IMR-90 (cell line): ENCODE measurements at regions not wholly inside any gene's neighbourhood (a gene's known extent, or its start where the extent isn't known, plus 50 kb on each side); places are given as distances from the start of the nearest gene placed in this dataset.

Experiments used
- ATAC-seq: fragments of 200-7000 bp; cut with Tn5 transposase; 2 replicates; pipeline ENCODE4 v1.9.1; 2020; ENCODE audit warnings: low read depth, mild to moderate bottlenecking, moderate library complexity
- BruUV-seq: library from RNA; stranded (reverse); fragments of 400-500 nt; replicated peaks from 2 replicates; lab custom pipeline; 2021; lab: Mats Ljungman, UMichigan
- CTCF ChIA-PET: fragments of 300-600 bp; formaldehyde crosslinking; extraction: SDS; loops from one replicate; lab custom pipeline; 2021; ENCODE audit warnings: antibody characterized with exemption; lab: Yijun Ruan, JAX
- POLR2A ChIA-PET: fragments of 300-600 bp; sonication (Branson Sonifier 250); formaldehyde crosslinking; loops from one replicate; lab custom pipeline; 2022; ENCODE audit warnings: antibody characterized with exemption; ENCODE audit not compliant: unreplicated experiment; lab: Charles Lee
- DNase-seq: peaks from one replicate; pipeline ENCODE4 v3.0.0; 2013
- H2AFZ ChIP-seq: replicated peaks from 2 replicates; pipeline ENCODE3; 2013; ENCODE audit warnings: low read length, mild to moderate bottlenecking; ENCODE audit not compliant: poor library complexity
- H2AK5ac ChIP-seq: 2 replicates; pipeline ENCODE4 v1.6.1; 2013; ENCODE audit warnings: low read depth, low read length, inconsistent platforms
- H2AK9ac ChIP-seq: replicated peaks from 2 replicates; pipeline ENCODE3; 2013; ENCODE audit warnings: mild to moderate bottlenecking, low read depth, low read length, moderate library complexity; ENCODE audit not compliant: poor library complexity
- H2BK120ac ChIP-seq: 2 replicates; pipeline ENCODE4 v1.6.1; 2013; ENCODE audit warnings: low read depth, low read length, inconsistent platforms
- H2BK15ac ChIP-seq: 3 replicates; pipeline ENCODE4 v1.6.1; 2013; ENCODE audit warnings: low read depth, low read length, inconsistent platforms
- H2BK20ac ChIP-seq: 2 replicates; pipeline ENCODE4 v1.6.1; 2013; ENCODE audit warnings: low read depth, mild to moderate bottlenecking, inconsistent platforms, low read length, moderate library complexity
- H2BK5ac ChIP-seq: 2 replicates; pipeline ENCODE4 v1.6.1; 2013; ENCODE audit warnings: mild to moderate bottlenecking, low read depth, low read length, inconsistent platforms; ENCODE audit not compliant: poor library complexity, severe bottlenecking
- H3K14ac ChIP-seq: replicated peaks from 2 replicates; pipeline ENCODE4 v1.6.1; 2013; ENCODE audit warnings: low read depth, low read length, inconsistent platforms
- H3K18ac ChIP-seq: 2 replicates; pipeline ENCODE4 v1.6.1; 2013; ENCODE audit warnings: low read depth, low read length, control low read depth
- H3K23ac ChIP-seq: 2 replicates; pipeline ENCODE4 v1.6.1; 2013; ENCODE audit warnings: low read depth, low read length, inconsistent platforms
- H3K27ac ChIP-seq: 2 replicates; pipeline ENCODE4 v1.5.1; 2013; ENCODE audit warnings: mild to moderate bottlenecking, control low read depth, low read length; ENCODE audit not compliant: insufficient read depth
- H3K27me3 ChIP-seq: 2 replicates; pipeline ENCODE4 v1.6.1; 2013; ENCODE audit warnings: low read length; ENCODE audit not compliant: control insufficient read depth, insufficient read depth
- H3K36me3 ChIP-seq: 2 replicates; pipeline ENCODE4 v1.6.1; 2013; ENCODE audit warnings: low read length, mixed read lengths; ENCODE audit not compliant: control insufficient read depth, insufficient read depth
- H3K4ac ChIP-seq: 2 replicates; pipeline ENCODE4 v1.6.1; 2013; ENCODE audit warnings: low read depth, low read length, inconsistent platforms
- H3K4me1 ChIP-seq: 2 replicates; pipeline ENCODE4 v1.6.1; 2013; ENCODE audit warnings: low read length, mixed read lengths; ENCODE audit not compliant: control insufficient read depth, insufficient read depth
- H3K4me2 ChIP-seq: 2 replicates; pipeline ENCODE4 v1.6.1; 2013; ENCODE audit warnings: low read depth, mild to moderate bottlenecking, control low read depth, low read length, moderate library complexity
- H3K4me3 ChIP-seq: 2 replicates; pipeline ENCODE4 v1.5.1; 2013; ENCODE audit warnings: low read depth, mild to moderate bottlenecking, control low read depth, low read length, moderate library complexity; ENCODE audit not compliant: insufficient read depth
- H3K56ac ChIP-seq: 2 replicates; pipeline ENCODE4 v1.6.1; 2013; ENCODE audit warnings: low read length, inconsistent platforms; ENCODE audit not compliant: insufficient read depth; ENCODE audit errors: extremely low read depth
- H3K79me1 ChIP-seq, 2 experiments: 2 replicates each; pipeline ENCODE4 v1.6.1; 2013; ENCODE audit warnings: low read length in 2 of 2, inconsistent platforms in 1 of 2, low read depth in 1 of 2
- H3K9ac ChIP-seq: 2 replicates; pipeline ENCODE4 v1.6.1; 2013; ENCODE audit warnings: low read depth, low read length, control low read depth
- H3K9me1 ChIP-seq: 2 replicates; pipeline ENCODE4 v1.6.1; 2013; ENCODE audit warnings: low read length, inconsistent platforms; ENCODE audit not compliant: insufficient read depth
- H3K9me3 ChIP-seq: 2 replicates; pipeline ENCODE4 v1.6.1; 2013; ENCODE audit warnings: low read length; ENCODE audit not compliant: control insufficient read depth, insufficient read depth
- H4K20me1 ChIP-seq: 2 replicates; pipeline ENCODE4 v1.6.1; 2013; ENCODE audit warnings: low read length, inconsistent platforms; ENCODE audit not compliant: insufficient read depth
- H4K5ac ChIP-seq: 2 replicates; pipeline ENCODE4 v1.6.1; 2013; ENCODE audit warnings: mild to moderate bottlenecking, low read depth, low read length, control low read depth
- H4K8ac ChIP-seq, 2 experiments: 2 replicates each; pipeline ENCODE4 v1.6.1; 2013; ENCODE audit warnings: low read depth in 2 of 2, low read length in 2 of 2, control low read depth in 1 of 2, inconsistent platforms in 1 of 2
- H4K91ac ChIP-seq: 2 replicates; pipeline ENCODE4 v1.6.1; 2013; ENCODE audit warnings: low read depth, low read length, inconsistent platforms; ENCODE audit not compliant: insufficient read depth
- BHLHE40 ChIP-seq: fragments of 150-350 bp; IDR thresholded peaks from 2 replicates; pipeline ENCODE4 v1.6.1; 2016; ENCODE audit warnings: mild to moderate bottlenecking, low read depth, low read length
- CEBPB ChIP-seq: IDR thresholded peaks from 2 replicates; pipeline ENCODE4 v1.6.1; 2012; ENCODE audit warnings: low read depth, low read length, improper control_type of control experiment
- CHD1 ChIP-seq: IDR thresholded peaks from 2 replicates; pipeline ENCODE4 v1.6.1; 2012; ENCODE audit warnings: low read depth, low read length, improper control_type of control experiment
- CTCF ChIP-seq: conservative IDR thresholded peaks from 2 replicates; pipeline ENCODE4 v1.5.1; 2012; ENCODE audit warnings: mild to moderate bottlenecking, low read depth, low read length, improper control_type of control experiment
- ELK1 ChIP-seq: fragments of 150-350 bp; IDR thresholded peaks from 2 replicates; pipeline ENCODE4 v1.6.1; 2016; ENCODE audit warnings: low read depth, mild to moderate bottlenecking, low read length, moderate library complexity, borderline replicate concordance
- FOS ChIP-seq: fragments of 150-350 bp; IDR thresholded peaks from 2 replicates; pipeline ENCODE4 v1.6.1; 2016; ENCODE audit warnings: low read depth, low read length
- MAFK ChIP-seq: IDR thresholded peaks from 2 replicates; pipeline ENCODE4 v1.6.1; 2012; ENCODE audit warnings: low read depth, low read length, improper control_type of control experiment
- MAZ ChIP-seq: IDR thresholded peaks from 2 replicates; pipeline ENCODE4 v1.6.1; 2012; ENCODE audit warnings: low read depth, mild to moderate bottlenecking, low read length, improper control_type of control experiment, moderate library complexity, borderline replicate concordance
- MXI1 ChIP-seq: IDR thresholded peaks from 2 replicates; pipeline ENCODE4 v1.6.1; 2012; ENCODE audit warnings: low read depth, mild to moderate bottlenecking, low read length, moderate library complexity, borderline replicate concordance
- POLR2A ChIP-seq: IDR thresholded peaks from 2 replicates; pipeline ENCODE4 v1.6.1; 2012; ENCODE audit warnings: mild to moderate bottlenecking, low read depth, low read length
- RAD21 ChIP-seq: IDR thresholded peaks from 2 replicates; pipeline ENCODE4 v1.6.1; 2012; ENCODE audit warnings: low read length, improper control_type of control experiment
- RCOR1 ChIP-seq: IDR thresholded peaks from 2 replicates; pipeline ENCODE4 v1.6.1; 2012; ENCODE audit warnings: mild to moderate bottlenecking, low read length, improper control_type of control experiment; ENCODE audit not compliant: insufficient replicate concordance
- RFX5 ChIP-seq: IDR thresholded peaks from 2 replicates; pipeline ENCODE4 v1.8.0; 2012; ENCODE audit warnings: low read depth, mild to moderate bottlenecking, low read length, moderate library complexity
- SMC3 ChIP-seq: fragments of 150-350 bp; IDR thresholded peaks from 2 replicates; pipeline ENCODE4 v1.6.1; 2016; ENCODE audit warnings: low read depth, mild to moderate bottlenecking, antibody characterized with exemption, low read length, moderate library complexity
- WGBS, 2 experiments: methylation state at CpG; one replicate each; pipeline versions ENCODE4 v1.1.5 to v1.1.7; 2013; ENCODE audit warnings: missing lambda C conversion rate in 2 of 2; ENCODE audit not compliant: insufficient read length in 1 of 2; ENCODE audit errors: extremely low coverage in 2 of 2; 5-methylcytosine and 5-hydroxymethylcytosine counted together
- dilution Hi-C: fragments of 300-500 bp; cut with HindIII; formaldehyde crosslinking; loops from one replicate; pipeline ENCODE4 v1.14.3; 2018; ENCODE audit warnings: low sequenced_read_pairs; ENCODE audit not compliant: unreplicated experiment
- in situ Hi-C: fragments of 300-500 bp; cut with MboI; formaldehyde crosslinking; loops from 3 replicates; pipeline ENCODE4 v1.14.3; 2019; ENCODE audit warnings: low sequenced_read_pairs, inconsistent platforms, mixed read lengths
- intact Hi-C: fragments of 100-400 bp; cut with micrococcal nuclease; formaldehyde crosslinking; loops from 2 replicates; pipeline ENCODE4 v1.10.0; 2022

- Histone ChIP-seq H3K4me1 (peaks cover 2% of the 10 kb centered on the region; the same call in 1 of the 2 replicates), H3K9ac (no peak overlapping the region), H3K27ac (no peak overlapping the region), H2BK5ac (no peak overlapping the region), H4K20me1 (no peaks in the 10 kb centered on the region), H2BK120ac (no peak overlapping the region), H2AK9ac (no peak overlapping the region), H2AFZ (no peak overlapping the region), H3K18ac (no peak overlapping the region), H4K5ac (no peak overlapping the region), H3K4me2 (no peak overlapping the region), H3K9me3 (no peaks in the 10 kb centered on the region), H3K79me1 (no peaks in the 10 kb centered on the region), H3K14ac (no peak overlapping the region), H2BK20ac (no peak overlapping the region), H4K8ac (no peak overlapping the region), H2AK5ac (no peak overlapping the region), H3K4ac (no peak overlapping the region), H3K27me3 (no peaks in the 10 kb centered on the region; the same call in 1 of the 2 replicates), H2BK15ac (no peak overlapping the region), H3K9me1 (no peaks in the 10 kb centered on the region), H4K91ac (no peak overlapping the region), H3K56ac (no peak overlapping the region), H3K36me3 (no peaks in the 10 kb centered on the region), H3K23ac (no peak overlapping the region), H3K4me3 (no peak overlapping the region)
- no CpG with 5 or more reads among the region's 4 CpGs for WGBS, 2 experiments
- no TSS peak for BruUV-seq
- DNase-seq, result no peak
- in situ Hi-C loops (loop anchor here (25.0 kb wide), 1 partner anchor 752 kb away; the partner anchor contains the start of gene SP9), dilution Hi-C loops (no loop called here), intact Hi-C loops (no loop called here)
- CTCF ChIA-PET, result no interaction called here
- POLR2A ChIA-PET, result no interaction called here
- no peak for TF ChIP-seq CTCF
- no peak for TF ChIP-seq MAFK
- no peak for TF ChIP-seq POLR2A
- TF ChIP-seq RAD21, result no peak
- no peak for TF ChIP-seq MXI1
- no peak for TF ChIP-seq RCOR1
- no peak for TF ChIP-seq ELK1
- no peak for TF ChIP-seq BHLHE40
- TF ChIP-seq RFX5, result no peak
- TF ChIP-seq FOS, result no peak
- TF ChIP-seq SMC3, result no peak
- no peak for TF ChIP-seq CHD1
- no peak for TF ChIP-seq CEBPB
- no peak for TF ChIP-seq MAZ
- no peak for ATAC-seq
Measured at GRCh38 chr2:173584676-173585458, 230.2 kb downstream of the CDCA7 start.
